ENCODE measurements at regions not wholly inside any gene's neighbourhood (a gene's known extent, or its start where the extent isn't known, plus 50 kb on each side); places are given as distances from the start of the nearest gene placed in this dataset.

GRCh38 chr9:134493461-134494272 lies 147.9 kb upstream of the COL5A1 start:
- no peak for DNase-seq (ENCODE audit: insufficient read length, low spot score)
- FAIRE-seq, result no peak
- TF ChIP-seq TAF1 (IDR thresholded peaks at IDR 0.05; ENCODE audit: low read depth, low read length), result no peak
- TF ChIP-seq SPI1 (IDR thresholded peaks at IDR 0.05; ENCODE audit: low read depth, low read length), result no peak
- no peak for TF ChIP-seq PAX5 (IDR thresholded peaks at IDR 0.05; ENCODE audit: insufficient read depth, low read length, severe bottlenecking)
- no peak for TF ChIP-seq POLR2AphosphoS5 (IDR thresholded peaks at IDR 0.05; ENCODE audit: low read depth, low read length)
- no peak for TF ChIP-seq POU2F2 (IDR thresholded peaks at IDR 0.05; ENCODE audit: low read depth, low read length)
- TF ChIP-seq POLR2A (IDR thresholded peaks at IDR 0.05; ENCODE audit: low read depth, low read length), result no peak

- TF ChIP-seq POLR2A (IDR thresholded peaks at IDR 0.05; ENCODE audit: low read depth, low read length) (no peak), POU2F2 (IDR thresholded peaks at IDR 0.05; ENCODE audit: low read depth, low read length) (no peak), SPI1 (IDR thresholded peaks at IDR 0.05; ENCODE audit: low read depth, low read length) (no peak), POLR2AphosphoS5 (IDR thresholded peaks at IDR 0.05; ENCODE audit: low read depth, low read length) (no peak), TAF1 (IDR thresholded peaks at IDR 0.05; ENCODE audit: low read depth, low read length) (no peak), PAX5 (IDR thresholded peaks at IDR 0.05; ENCODE audit: insufficient read depth, low read length, severe bottlenecking) (no peak)
- DNase-seq (ENCODE audit: insufficient read length, low spot score) (no peak), FAIRE-seq (no peak)
Measured at GRCh38 chr9:134494273-134494815, 147.3 kb upstream of the COL5A1 start.

- no peak for FAIRE-seq
- TF ChIP-seq SPI1 (IDR thresholded peaks at IDR 0.05; ENCODE audit: low read depth, low read length), result no peak
- no peak for TF ChIP-seq TAF1 (IDR thresholded peaks at IDR 0.05; ENCODE audit: low read depth, low read length)
- no peak for TF ChIP-seq POU2F2 (IDR thresholded peaks at IDR 0.05; ENCODE audit: low read depth, low read length)
- TF ChIP-seq POLR2A (IDR thresholded peaks at IDR 0.05; ENCODE audit: low read depth, low read length), result no peak
- TF ChIP-seq POLR2AphosphoS5 (IDR thresholded peaks at IDR 0.05; ENCODE audit: low read depth, low read length), result no peak
- TF ChIP-seq PAX5 (IDR thresholded peaks at IDR 0.05; ENCODE audit: insufficient read depth, low read length, severe bottlenecking), result no peak
Measured at GRCh38 chr9:134494905-134495304, 146.7 kb upstream of the COL5A1 start.

GRCh38 chr9:134495881-134496412 lies 145.7 kb upstream of the COL5A1 start:
- FAIRE-seq, result no peak
- TF ChIP-seq POLR2AphosphoS5 (IDR thresholded peaks at IDR 0.05; ENCODE audit: low read depth, low read length), result no peak
- TF ChIP-seq PAX5 (IDR thresholded peaks at IDR 0.05; ENCODE audit: insufficient read depth, low read length, severe bottlenecking), result no peak
- no peak for TF ChIP-seq TAF1 (IDR thresholded peaks at IDR 0.05; ENCODE audit: low read depth, low read length)
- TF ChIP-seq POU2F2 (IDR thresholded peaks at IDR 0.05; ENCODE audit: low read depth, low read length), result no peak
- no peak for TF ChIP-seq POLR2A (IDR thresholded peaks at IDR 0.05; ENCODE audit: low read depth, low read length)
- no peak for TF ChIP-seq SPI1 (IDR thresholded peaks at IDR 0.05; ENCODE audit: low read depth, low read length)
- DNase-seq (ENCODE audit: insufficient read length, low spot score), result no peak

More at GRCh38 chr9:134494905-134495304, 146.7 kb upstream of the COL5A1 start:
- no peak for DNase-seq (ENCODE audit: insufficient read length, low spot score)

GRCh38 chr9:134496413-134497282 lies 145.0 kb upstream of the COL5A1 start:
- TF ChIP-seq TAF1 (IDR thresholded peaks at IDR 0.05; ENCODE audit: low read depth, low read length) (no peak), SPI1 (IDR thresholded peaks at IDR 0.05; ENCODE audit: low read depth, low read length) (no peak), PAX5 (IDR thresholded peaks at IDR 0.05; ENCODE audit: insufficient read depth, low read length, severe bottlenecking) (no peak), POLR2AphosphoS5 (IDR thresholded peaks at IDR 0.05; ENCODE audit: low read depth, low read length) (no peak), POU2F2 (IDR thresholded peaks at IDR 0.05; ENCODE audit: low read depth, low read length) (no peak), POLR2A (IDR thresholded peaks at IDR 0.05; ENCODE audit: low read depth, low read length) (no peak)
- FAIRE-seq (no peak), DNase-seq (ENCODE audit: insufficient read length, low spot score) (no peak)

GRCh38 chr9:134497283-134497860 lies 144.2 kb upstream of the COL5A1 start:
- FAIRE-seq (no peak), DNase-seq (ENCODE audit: insufficient read length, low spot score) (no peak)
- no peak for TF ChIP-seq PAX5 (IDR thresholded peaks at IDR 0.05; ENCODE audit: insufficient read depth, low read length, severe bottlenecking)
- TF ChIP-seq TAF1 (IDR thresholded peaks at IDR 0.05; ENCODE audit: low read depth, low read length), result no peak
- TF ChIP-seq SPI1 (IDR thresholded peaks at IDR 0.05; ENCODE audit: low read depth, low read length), result no peak
- TF ChIP-seq POLR2AphosphoS5 (IDR thresholded peaks at IDR 0.05; ENCODE audit: low read depth, low read length), result no peak
- TF ChIP-seq POLR2A (IDR thresholded peaks at IDR 0.05; ENCODE audit: low read depth, low read length), result no peak
- no peak for TF ChIP-seq POU2F2 (IDR thresholded peaks at IDR 0.05; ENCODE audit: low read depth, low read length)

- DNase-seq (ENCODE audit: insufficient read length, low spot score), result no peak
- FAIRE-seq, result no peak
- TF ChIP-seq POLR2AphosphoS5 (IDR thresholded peaks at IDR 0.05; ENCODE audit: low read depth, low read length), result no peak
- TF ChIP-seq POLR2A (IDR thresholded peaks at IDR 0.05; ENCODE audit: low read depth, low read length), result no peak
- TF ChIP-seq TAF1 (IDR thresholded peaks at IDR 0.05; ENCODE audit: low read depth, low read length), result no peak
- TF ChIP-seq SPI1 (IDR thresholded peaks at IDR 0.05; ENCODE audit: low read depth, low read length), result no peak
- TF ChIP-seq POU2F2 (IDR thresholded peaks at IDR 0.05; ENCODE audit: low read depth, low read length), result no peak
- TF ChIP-seq PAX5 (IDR thresholded peaks at IDR 0.05; ENCODE audit: insufficient read depth, low read length, severe bottlenecking), result no peak
Measured at GRCh38 chr9:134498814-134499166, 142.8 kb upstream of the COL5A1 start.

GRCh38 chr9:134500931-134501760 lies 140.5 kb upstream of the COL5A1 start:
- FAIRE-seq (no peak), DNase-seq (ENCODE audit: insufficient read length, low spot score) (no peak)
- TF ChIP-seq POU2F2 (IDR thresholded peaks at IDR 0.05; ENCODE audit: low read depth, low read length) (no peak), PAX5 (IDR thresholded peaks at IDR 0.05; ENCODE audit: insufficient read depth, low read length, severe bottlenecking) (no peak), POLR2AphosphoS5 (IDR thresholded peaks at IDR 0.05; ENCODE audit: low read depth, low read length) (no peak), POLR2A (IDR thresholded peaks at IDR 0.05; ENCODE audit: low read depth, low read length) (no peak), TAF1 (IDR thresholded peaks at IDR 0.05; ENCODE audit: low read depth, low read length) (no peak), SPI1 (IDR thresholded peaks at IDR 0.05; ENCODE audit: low read depth, low read length) (no peak)

All from GM12891 (cell line).